ENCODE measurements at regions not wholly inside any gene's neighbourhood (a gene's known extent, or its start where the extent isn't known, plus 50 kb on each side); places are given as distances from the start of the nearest gene placed in this dataset.

- in situ Hi-C loops (cut with HindIII; ENCODE audit: low pct_unique_long_range_greater_than_20kb, low sequenced_read_pairs): no loop called here
- no peak overlapping the region for H3K27ac ChIP-seq (ENCODE audit: low read length)
- intact Hi-C loops (cut with micrococcal nuclease; ENCODE audit: unreplicated experiment): no loop called here
These were observed 144.3 kb upstream of the ANO3 start for GRCh38 chr11:26187639-26188038.

GRCh38 chr11:26188554-26188953 lies 143.4 kb upstream of the ANO3 start:
- H3K36me3 ChIP-seq (ENCODE audit: control insufficient read depth, insufficient read depth, low read length): no peaks in the 10 kb centered on the region
- TF ChIP-seq, protein P1, sequence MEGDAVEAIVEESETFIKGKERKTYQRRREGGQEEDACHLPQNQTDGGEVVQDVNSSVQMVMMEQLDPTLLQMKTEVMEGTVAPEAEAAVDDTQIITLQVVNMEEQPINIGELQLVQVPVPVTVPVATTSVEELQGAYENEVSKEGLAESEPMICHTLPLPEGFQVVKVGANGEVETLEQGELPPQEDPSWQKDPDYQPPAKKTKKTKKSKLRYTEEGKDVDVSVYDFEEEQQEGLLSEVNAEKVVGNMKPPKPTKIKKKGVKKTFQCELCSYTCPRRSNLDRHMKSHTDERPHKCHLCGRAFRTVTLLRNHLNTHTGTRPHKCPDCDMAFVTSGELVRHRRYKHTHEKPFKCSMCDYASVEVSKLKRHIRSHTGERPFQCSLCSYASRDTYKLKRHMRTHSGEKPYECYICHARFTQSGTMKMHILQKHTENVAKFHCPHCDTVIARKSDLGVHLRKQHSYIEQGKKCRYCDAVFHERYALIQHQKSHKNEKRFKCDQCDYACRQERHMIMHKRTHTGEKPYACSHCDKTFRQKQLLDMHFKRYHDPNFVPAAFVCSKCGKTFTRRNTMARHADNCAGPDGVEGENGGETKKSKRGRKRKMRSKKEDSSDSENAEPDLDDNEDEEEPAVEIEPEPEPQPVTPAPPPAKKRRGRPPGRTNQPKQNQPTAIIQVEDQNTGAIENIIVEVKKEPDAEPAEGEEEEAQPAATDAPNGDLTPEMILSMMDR (IDR thresholded peaks at IDR 0.05): no peak
- TF ChIP-seq POLR2AphosphoS5 (IDR thresholded peaks at IDR 0.05; ENCODE audit: low read depth, low read length): no peak
- TF ChIP-seq, protein P2, sequence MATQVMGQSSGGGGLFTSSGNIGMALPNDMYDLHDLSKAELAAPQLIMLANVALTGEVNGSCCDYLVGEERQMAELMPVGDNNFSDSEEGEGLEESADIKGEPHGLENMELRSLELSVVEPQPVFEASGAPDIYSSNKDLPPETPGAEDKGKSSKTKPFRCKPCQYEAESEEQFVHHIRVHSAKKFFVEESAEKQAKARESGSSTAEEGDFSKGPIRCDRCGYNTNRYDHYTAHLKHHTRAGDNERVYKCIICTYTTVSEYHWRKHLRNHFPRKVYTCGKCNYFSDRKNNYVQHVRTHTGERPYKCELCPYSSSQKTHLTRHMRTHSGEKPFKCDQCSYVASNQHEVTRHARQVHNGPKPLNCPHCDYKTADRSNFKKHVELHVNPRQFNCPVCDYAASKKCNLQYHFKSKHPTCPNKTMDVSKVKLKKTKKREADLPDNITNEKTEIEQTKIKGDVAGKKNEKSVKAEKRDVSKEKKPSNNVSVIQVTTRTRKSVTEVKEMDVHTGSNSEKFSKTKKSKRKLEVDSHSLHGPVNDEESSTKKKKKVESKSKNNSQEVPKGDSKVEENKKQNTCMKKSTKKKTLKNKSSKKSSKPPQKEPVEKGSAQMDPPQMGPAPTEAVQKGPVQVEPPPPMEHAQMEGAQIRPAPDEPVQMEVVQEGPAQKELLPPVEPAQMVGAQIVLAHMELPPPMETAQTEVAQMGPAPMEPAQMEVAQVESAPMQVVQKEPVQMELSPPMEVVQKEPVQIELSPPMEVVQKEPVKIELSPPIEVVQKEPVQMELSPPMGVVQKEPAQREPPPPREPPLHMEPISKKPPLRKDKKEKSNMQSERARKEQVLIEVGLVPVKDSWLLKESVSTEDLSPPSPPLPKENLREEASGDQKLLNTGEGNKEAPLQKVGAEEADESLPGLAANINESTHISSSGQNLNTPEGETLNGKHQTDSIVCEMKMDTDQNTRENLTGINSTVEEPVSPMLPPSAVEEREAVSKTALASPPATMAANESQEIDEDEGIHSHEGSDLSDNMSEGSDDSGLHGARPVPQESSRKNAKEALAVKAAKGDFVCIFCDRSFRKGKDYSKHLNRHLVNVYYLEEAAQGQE (IDR thresholded peaks at IDR 0.05; ENCODE audit: insufficient read depth in 1 of 2, low read depth in 2 of 2, low read length in 1 of 2): no peak
- no peak for TF ChIP-seq SIN3A (IDR thresholded peaks at IDR 0.05; ENCODE audit: borderline replicate concordance, insufficient read depth, low read depth, low read length)
- TF ChIP-seq TCF7L2 (IDR thresholded peaks at IDR 0.05; ENCODE audit: low read depth, low read length): no peak
- ChIA-PET POLR2A (no interaction called here), CTCF (no interaction called here)
- no TSS peak for BruUV-seq (replicated peaks)
- H3K9me3 ChIP-seq (ENCODE audit: control insufficient read depth, insufficient read depth, low read depth, low read length): no peaks in the 10 kb centered on the region
- no peak overlapping the region for H3K27ac ChIP-seq (ENCODE audit: low read length)
- intact Hi-C loops (cut with micrococcal nuclease; ENCODE audit: unreplicated experiment): no loop called here
- in situ Hi-C loops (cut with HindIII; ENCODE audit: low pct_unique_long_range_greater_than_20kb, low sequenced_read_pairs): no loop called here
- no peak overlapping the region for H3K4me3 ChIP-seq (ENCODE audit: low read depth in 2 of 2, low read length in 2 of 2)
- ATAC-seq (no peak), DNase-seq (ENCODE audit: low read depth, low spot score) (no peak)
- no peaks in the 10 kb centered on the region for H3K4me1 ChIP-seq (ENCODE audit: control insufficient read depth, insufficient read depth, low read length)
- no peaks in the 10 kb centered on the region for H3K27me3 ChIP-seq (ENCODE audit: control insufficient read depth, insufficient read depth, low read length)

More at GRCh38 chr11:26187639-26188038, 144.3 kb upstream of the ANO3 start:
- ChIA-PET CTCF (no interaction called here), POLR2A (no interaction called here)
- no peaks in the 10 kb centered on the region for H3K27me3 ChIP-seq (ENCODE audit: control insufficient read depth, insufficient read depth, low read length)
- BruUV-seq (replicated peaks): no TSS peak
- H3K4me1 ChIP-seq (ENCODE audit: control insufficient read depth, insufficient read depth, low read length): no peaks in the 10 kb centered on the region
- no peaks in the 10 kb centered on the region for H3K36me3 ChIP-seq (ENCODE audit: control insufficient read depth, insufficient read depth, low read length)
- no peak for TF ChIP-seq POLR2AphosphoS5 (IDR thresholded peaks at IDR 0.05; ENCODE audit: low read depth, low read length)
- no peak for TF ChIP-seq SIN3A (IDR thresholded peaks at IDR 0.05; ENCODE audit: borderline replicate concordance, insufficient read depth, low read depth, low read length)
- TF ChIP-seq TCF7L2 (IDR thresholded peaks at IDR 0.05; ENCODE audit: low read depth, low read length): no peak
- TF ChIP-seq, protein P2 (IDR thresholded peaks at IDR 0.05; ENCODE audit: insufficient read depth in 1 of 2, low read depth in 2 of 2, low read length in 1 of 2): no peak
- TF ChIP-seq, protein P1 (IDR thresholded peaks at IDR 0.05): no peak
- no peak overlapping the region for H3K4me3 ChIP-seq (ENCODE audit: low read depth in 2 of 2, low read length in 2 of 2)
- ATAC-seq: no peak
- no peaks in the 10 kb centered on the region for H3K9me3 ChIP-seq (ENCODE audit: control insufficient read depth, insufficient read depth, low read depth, low read length)
- DNase-seq (ENCODE audit: low read depth, low spot score): no peak
